HUES48 (cell line): ENCODE measurements at regions not wholly inside any gene's neighbourhood (a gene's known extent, or its start where the extent isn't known, plus 50 kb on each side); places are given as distances from the start of the nearest gene placed in this dataset.

ENCODE experiments used
- H3K27ac ChIP-seq: one replicate; pipeline ENCODE4 v1.7.0; 2013; ENCODE audit warnings: low read depth, low read length, inconsistent platforms
- H3K27me3 ChIP-seq: 2 replicates; pipeline ENCODE4 v1.6.1; 2013; ENCODE audit warnings: mild to moderate bottlenecking, low read length; ENCODE audit not compliant: control insufficient read depth, insufficient read depth
- H3K36me3 ChIP-seq: 2 replicates; pipeline ENCODE4 v1.6.1; 2013; ENCODE audit warnings: low read length; ENCODE audit not compliant: control insufficient read depth, insufficient read depth
- H3K4me1 ChIP-seq: 2 replicates; pipeline ENCODE4 v1.6.1; 2013; ENCODE audit warnings: mild to moderate bottlenecking, low read length; ENCODE audit not compliant: control insufficient read depth, insufficient read depth
- H3K4me3 ChIP-seq: 2 replicates; pipeline ENCODE4 v1.5.1; 2013; ENCODE audit warnings: mild to moderate bottlenecking, low read depth, low read length
- H3K9ac ChIP-seq: 2 replicates; pipeline ENCODE4 v1.6.1; 2013; ENCODE audit warnings: mild to moderate bottlenecking, low read depth, low read length, moderate library complexity
- H3K9me3 ChIP-seq: 2 replicates; pipeline ENCODE4 v1.6.1; 2013; ENCODE audit warnings: low read length; ENCODE audit not compliant: control insufficient read depth, insufficient read depth

DNA sequence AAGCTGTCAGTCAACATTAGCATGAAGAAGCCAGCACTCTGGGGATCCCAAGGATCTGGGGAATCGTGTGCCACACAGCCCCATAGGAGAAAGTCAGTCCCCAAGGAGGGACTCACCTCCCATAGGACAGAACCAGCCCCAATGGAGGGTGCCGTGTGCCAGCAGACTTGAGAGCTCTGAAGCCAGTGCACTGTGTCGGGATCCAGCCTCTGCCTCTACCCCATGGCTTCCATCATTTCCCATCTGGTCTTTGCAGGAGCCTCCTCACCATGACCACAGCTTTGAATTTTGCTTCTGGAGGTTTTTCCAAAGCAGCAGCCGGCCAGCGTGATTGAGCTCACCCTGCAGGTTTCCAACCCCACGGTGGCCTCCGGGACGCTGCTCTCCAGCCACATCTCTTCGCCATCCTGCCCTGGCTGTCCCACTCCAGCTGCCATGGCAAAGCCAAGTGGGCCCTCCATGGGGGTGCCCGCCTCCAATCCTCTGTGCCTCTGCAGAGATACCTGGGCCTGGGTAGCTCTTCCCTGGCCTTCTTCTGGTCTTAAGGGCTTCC is 171.8 kb upstream of the SHH start:
- H3K27me3 ChIP-seq, result no peaks in the 10 kb centered on the region
- no peaks in the 10 kb centered on the region for H3K9me3 ChIP-seq
- no peak overlapping the region for H3K9ac ChIP-seq
- H3K4me1 ChIP-seq, result no peaks in the 10 kb centered on the region
- H3K4me3 ChIP-seq, result no peak overlapping the region
- H3K36me3 ChIP-seq, result no peaks in the 10 kb centered on the region
- H3K27ac ChIP-seq, result no peak overlapping the region

DNA sequence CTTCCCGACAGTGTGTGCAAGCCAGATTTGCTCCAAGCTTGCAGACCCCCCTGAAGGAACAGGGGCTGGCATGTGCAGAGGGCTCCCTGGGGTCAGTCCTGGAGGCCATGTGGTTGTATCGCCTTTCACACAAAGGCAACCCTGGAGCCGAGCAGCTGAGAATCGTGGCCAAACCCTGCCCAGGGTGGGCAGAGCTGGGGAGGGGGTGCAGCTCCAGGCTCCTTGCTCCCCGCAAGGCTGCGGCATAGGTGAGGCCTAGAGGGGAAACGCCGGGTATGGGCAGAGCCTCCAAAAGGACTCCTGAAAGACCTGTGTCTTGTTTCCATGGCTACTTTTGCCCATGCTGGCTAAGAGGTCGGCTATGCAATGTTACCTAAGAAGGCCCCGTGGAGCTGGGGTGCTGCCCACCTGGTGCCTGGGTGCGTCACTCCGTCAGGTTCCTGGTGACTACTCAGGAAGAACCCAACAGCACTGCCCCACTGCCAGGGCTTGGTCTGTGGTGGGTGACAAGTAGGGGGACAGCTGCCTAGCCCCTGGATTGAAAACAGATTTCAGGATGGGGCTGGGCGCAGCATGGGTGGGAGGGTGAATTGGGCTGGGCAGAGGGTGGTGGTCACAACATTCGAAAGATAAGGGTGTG is 171.0 kb upstream of the SHH start:
- Histone ChIP-seq H3K9me3 (no peaks in the 10 kb centered on the region), H3K9ac (no peak overlapping the region), H3K4me3 (no peak overlapping the region), H3K27ac (no peak overlapping the region), H3K4me1 (no peaks in the 10 kb centered on the region), H3K36me3 (no peaks in the 10 kb centered on the region), H3K27me3 (no peaks in the 10 kb centered on the region)

DNA sequence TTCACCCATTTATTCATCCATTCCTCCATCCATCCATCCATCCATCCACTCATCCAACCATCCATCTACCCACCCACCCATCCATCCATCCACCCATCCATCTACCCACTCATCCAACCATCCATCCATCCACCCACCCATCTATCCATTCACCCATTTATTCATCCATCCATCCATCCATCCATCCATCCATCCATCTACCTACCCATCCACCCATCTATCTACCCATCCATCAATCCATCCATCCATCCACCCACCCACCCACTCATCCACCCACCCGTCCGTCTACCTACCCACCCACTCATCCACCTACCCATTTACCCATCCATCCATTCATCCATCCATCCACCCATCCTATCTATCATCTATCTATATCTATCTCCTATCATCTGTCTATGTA is 169.4 kb upstream of the SHH start:
- Histone ChIP-seq H3K9ac (no peak overlapping the region), H3K36me3 (no peaks in the 10 kb centered on the region), H3K27me3 (no peaks in the 10 kb centered on the region), H3K4me1 (no peaks in the 10 kb centered on the region), H3K9me3 (no peaks in the 10 kb centered on the region), H3K27ac (no peak overlapping the region), H3K4me3 (no peak overlapping the region)

DNA sequence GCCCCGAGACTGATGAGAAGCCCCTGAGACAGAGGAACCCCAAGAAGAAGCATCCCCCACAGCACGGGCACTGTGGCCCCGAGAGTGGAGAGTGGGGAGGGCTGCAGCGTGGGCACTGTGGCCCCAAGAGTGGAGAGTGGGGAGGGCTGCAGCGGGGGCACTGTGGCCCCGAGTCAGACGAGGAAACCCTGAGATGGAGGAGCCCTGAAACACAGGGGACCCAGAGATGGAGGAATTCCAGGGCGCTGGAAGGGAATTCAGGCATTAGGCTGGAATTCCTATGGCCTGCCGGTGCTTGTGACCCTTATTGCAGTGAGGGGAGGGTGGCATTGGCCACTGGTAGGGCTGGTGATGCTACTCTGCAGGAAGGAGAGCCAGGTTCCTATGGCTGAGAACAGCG is 168.6 kb upstream of the SHH start:
- Histone ChIP-seq H3K4me1 (no peaks in the 10 kb centered on the region), H3K9ac (no peak overlapping the region), H3K27me3 (no peaks in the 10 kb centered on the region), H3K27ac (no peak overlapping the region), H3K36me3 (no peaks in the 10 kb centered on the region), H3K9me3 (no peaks in the 10 kb centered on the region), H3K4me3 (no peak overlapping the region)

DNA sequence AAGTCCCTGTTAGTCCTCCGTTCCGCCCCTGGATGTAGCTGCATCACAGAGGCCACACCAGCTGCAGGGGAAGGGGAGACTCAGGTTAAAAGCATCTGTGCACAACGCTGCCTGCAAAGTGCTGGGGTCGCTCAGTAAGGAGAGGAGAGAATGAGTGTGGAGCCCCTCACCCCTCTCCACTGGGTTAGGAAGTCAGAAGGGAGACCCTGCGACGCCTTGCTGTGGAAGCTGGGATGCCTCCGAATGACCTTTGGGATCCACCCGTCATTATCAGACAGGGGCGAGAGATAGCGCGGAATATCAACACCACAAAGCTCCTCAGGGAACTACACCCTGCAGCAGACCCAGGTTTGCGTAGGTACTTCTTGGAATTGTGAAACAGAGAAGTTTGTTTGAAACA is 167.7 kb upstream of the SHH start:
- H3K4me1 ChIP-seq, result no peaks in the 10 kb centered on the region
- no peaks in the 10 kb centered on the region for H3K27me3 ChIP-seq
- no peaks in the 10 kb centered on the region for H3K9me3 ChIP-seq
- no peaks in the 10 kb centered on the region for H3K36me3 ChIP-seq
- no peak overlapping the region for H3K9ac ChIP-seq
- H3K4me3 ChIP-seq, result no peak overlapping the region
- H3K27ac ChIP-seq, result no peak overlapping the region

DNA sequence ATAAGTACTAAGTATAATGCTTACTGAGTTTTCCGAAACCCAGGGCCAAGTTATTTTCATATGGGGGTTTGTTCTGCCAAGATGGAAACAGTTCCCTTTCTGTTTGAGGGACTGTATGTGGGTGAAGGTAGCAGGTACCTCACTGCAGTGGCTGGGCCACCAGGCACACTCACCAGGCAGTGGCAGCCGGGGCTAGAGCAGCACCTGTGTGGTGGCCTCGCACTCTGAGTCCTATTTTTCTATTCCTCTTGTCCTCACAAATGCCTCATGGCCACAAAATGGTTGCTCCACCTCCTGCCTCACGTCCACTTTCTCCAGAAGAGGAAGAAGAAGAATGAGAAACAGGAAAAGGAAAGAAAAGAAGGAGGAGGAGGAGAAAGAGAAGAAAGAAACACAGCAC is 167.3 kb upstream of the SHH start:
- H3K36me3 ChIP-seq, result no peaks in the 10 kb centered on the region
- H3K4me1 ChIP-seq, result no peaks in the 10 kb centered on the region
- no peak overlapping the region for H3K4me3 ChIP-seq
- H3K9me3 ChIP-seq, result no peaks in the 10 kb centered on the region
- no peak overlapping the region for H3K9ac ChIP-seq
- H3K27ac ChIP-seq, result no peak overlapping the region
- H3K27me3 ChIP-seq, result no peaks in the 10 kb centered on the region

DNA sequence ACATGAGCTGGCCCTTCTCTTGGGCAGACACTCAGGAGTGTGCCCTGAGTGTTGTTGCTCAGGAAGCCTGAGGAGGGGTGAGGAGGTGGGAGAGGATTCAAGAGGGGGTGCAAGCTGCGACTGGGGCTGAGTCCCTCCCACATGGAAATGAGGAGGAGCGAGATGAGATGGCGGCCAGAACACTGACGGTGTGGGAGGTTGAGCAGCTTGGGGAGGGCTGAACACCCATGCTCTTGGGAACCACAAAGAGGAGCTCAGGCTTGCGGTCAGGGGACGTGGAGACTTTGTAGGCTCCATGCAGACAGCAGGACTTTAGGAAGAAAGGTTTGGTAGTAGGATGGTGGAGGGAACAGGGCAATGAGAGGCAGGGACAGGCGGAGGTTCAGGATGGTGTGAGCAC is 163.2 kb upstream of the SHH start:
- Histone ChIP-seq H3K27me3 (no peaks in the 10 kb centered on the region), H3K36me3 (no peaks in the 10 kb centered on the region), H3K9me3 (no peaks in the 10 kb centered on the region), H3K4me3 (no peak overlapping the region), H3K9ac (no peak overlapping the region), H3K4me1 (no peaks in the 10 kb centered on the region), H3K27ac (no peak overlapping the region)

DNA sequence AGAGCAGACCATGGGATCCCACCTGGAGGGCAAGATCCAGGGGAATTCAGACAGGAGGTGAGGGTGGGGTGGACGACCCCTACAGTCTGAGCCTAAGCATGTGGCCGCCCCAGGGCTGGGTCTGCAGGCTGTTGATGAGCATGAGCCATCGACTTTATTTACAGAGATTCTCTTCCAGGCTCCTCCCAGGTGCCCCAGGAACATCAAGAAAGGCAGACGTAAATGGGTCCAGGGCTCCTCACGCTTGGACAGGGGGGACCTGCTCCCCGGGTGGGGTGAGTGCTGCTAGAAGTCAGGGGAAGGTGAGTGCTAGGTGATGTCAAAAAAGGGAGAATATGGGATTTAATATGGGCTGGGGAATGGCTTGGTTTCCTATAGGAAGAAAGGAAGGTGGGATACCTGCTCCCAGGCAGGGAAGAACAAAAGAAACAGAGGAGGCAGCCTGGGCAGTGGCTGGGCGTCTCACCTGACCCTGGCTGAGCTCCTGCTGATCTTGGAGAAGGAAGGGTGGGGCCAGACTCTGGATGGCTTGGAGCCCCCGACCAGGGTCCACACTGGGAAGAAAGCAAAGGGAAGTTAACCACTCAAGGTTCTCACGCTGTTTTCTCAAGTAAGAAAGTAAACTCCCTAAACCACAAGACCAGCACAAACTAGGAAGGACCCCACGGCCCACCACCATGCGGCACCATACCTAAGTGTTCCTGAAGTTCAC is 162.1 kb upstream of the SHH start:
- H3K9ac ChIP-seq, result no peak overlapping the region
- no peaks in the 10 kb centered on the region for H3K36me3 ChIP-seq
- H3K27ac ChIP-seq, result no peak overlapping the region
- H3K4me1 ChIP-seq, result no peaks in the 10 kb centered on the region
- H3K9me3 ChIP-seq, result no peaks in the 10 kb centered on the region
- no peak overlapping the region for H3K4me3 ChIP-seq
- no peaks in the 10 kb centered on the region for H3K27me3 ChIP-seq

DNA sequence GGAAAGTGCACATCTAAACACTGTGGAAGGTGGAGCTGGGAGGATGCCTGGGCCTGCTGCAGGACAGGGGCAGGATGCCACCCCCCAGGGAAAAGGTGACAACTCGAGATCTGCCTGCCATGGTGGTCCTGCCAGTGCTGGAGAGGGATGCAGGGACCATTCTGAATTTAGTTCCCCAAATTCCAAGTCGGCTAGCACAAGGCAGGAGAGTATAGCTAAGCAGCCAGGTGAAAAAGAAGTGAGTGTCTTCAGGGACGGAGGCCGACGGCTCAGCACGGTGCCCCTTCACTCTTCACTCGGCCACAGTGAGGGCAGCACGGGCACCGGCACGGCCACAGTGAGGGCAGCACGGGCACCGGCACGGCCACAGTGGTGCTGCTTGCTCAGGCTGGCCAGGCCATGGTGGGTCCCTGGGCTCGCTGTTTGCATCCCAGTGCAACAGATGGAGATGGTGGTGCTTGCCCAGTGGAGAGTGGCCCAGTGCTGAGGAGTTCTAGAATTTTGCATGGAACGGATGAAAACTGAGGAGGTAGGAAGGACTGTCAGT is 161.3 kb upstream of the SHH start:
- Histone ChIP-seq H3K9ac (no peak overlapping the region), H3K27ac (no peak overlapping the region), H3K4me1 (no peaks in the 10 kb centered on the region), H3K4me3 (no peak overlapping the region), H3K9me3 (no peaks in the 10 kb centered on the region), H3K27me3 (no peaks in the 10 kb centered on the region), H3K36me3 (no peaks in the 10 kb centered on the region)

DNA sequence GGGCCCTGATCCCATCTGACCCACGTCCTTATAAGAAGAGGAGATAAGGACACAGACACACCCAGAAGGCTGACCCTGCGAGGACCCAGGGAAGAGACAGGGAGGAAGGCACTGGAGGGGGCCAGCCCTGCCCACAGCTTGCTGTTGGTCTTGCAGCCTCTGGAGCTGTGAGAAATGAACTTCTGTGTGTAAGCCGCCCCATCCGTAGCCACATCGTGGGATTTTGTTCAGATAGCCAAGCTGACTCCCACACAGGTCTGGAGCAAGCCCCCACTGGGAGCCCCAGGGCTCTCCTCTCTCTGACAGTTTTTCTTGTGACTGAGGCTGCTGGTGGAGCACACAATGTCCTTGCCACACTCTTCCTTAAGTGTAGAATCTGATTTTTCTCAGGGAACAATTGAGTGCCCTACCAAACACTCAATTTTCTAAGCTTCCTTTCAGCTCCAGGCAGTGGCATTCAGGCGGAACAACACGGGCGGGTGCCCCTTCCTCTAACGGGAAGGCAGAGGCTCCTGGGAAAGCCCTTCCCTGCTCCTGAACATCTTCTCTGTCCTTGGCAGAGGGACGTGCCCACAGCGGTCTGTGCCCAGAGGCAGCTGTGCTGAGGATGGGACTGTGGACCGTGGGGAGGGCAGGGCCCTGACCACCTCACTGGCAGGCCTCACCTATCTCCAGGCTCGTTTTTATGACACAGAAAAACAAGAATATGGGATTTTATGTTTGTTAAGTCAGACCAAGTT is 160.6 kb upstream of the SHH start:
- no peaks in the 10 kb centered on the region for H3K36me3 ChIP-seq
- H3K27me3 ChIP-seq, result no peaks in the 10 kb centered on the region
- H3K4me3 ChIP-seq, result no peak overlapping the region
- no peak overlapping the region for H3K27ac ChIP-seq
- H3K4me1 ChIP-seq, result no peaks in the 10 kb centered on the region
- no peaks in the 10 kb centered on the region for H3K9me3 ChIP-seq
- no peak overlapping the region for H3K9ac ChIP-seq

DNA sequence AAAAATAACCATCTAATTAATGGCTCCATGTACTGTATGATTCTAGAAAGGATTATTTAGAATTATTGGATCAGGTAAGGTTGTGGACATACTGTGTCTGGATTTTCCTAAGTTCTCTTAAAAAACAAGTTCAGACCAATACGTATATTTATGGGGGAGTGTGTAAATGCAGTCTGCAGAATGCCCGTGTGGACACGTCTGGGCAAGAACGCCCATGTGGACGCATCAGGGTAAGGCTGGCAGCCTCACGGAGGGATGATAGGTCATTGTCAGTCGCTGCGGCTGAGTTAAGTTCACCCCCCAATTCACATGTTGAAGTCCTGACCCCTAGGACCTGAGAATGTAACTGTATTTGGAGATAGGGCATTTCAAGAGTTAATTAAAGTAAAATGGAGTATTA is 160.0 kb upstream of the SHH start:
- H3K4me3 ChIP-seq, result no peak overlapping the region
- no peaks in the 10 kb centered on the region for H3K4me1 ChIP-seq
- no peak overlapping the region for H3K27ac ChIP-seq
- H3K36me3 ChIP-seq, result no peaks in the 10 kb centered on the region
- H3K27me3 ChIP-seq, result no peaks in the 10 kb centered on the region
- no peaks in the 10 kb centered on the region for H3K9me3 ChIP-seq
- no peak overlapping the region for H3K9ac ChIP-seq
